ENCODE measurements at regions not wholly inside any gene's neighbourhood (a gene's known extent, or its start where the extent isn't known, plus 50 kb on each side); places are given as distances from the start of the nearest gene placed in this dataset.
"Not testable (repeated sequence)": the region's sequence is repeated elsewhere in the genome, so short reads cannot be mapped to it uniquely, and the experiment has no call there.

- no peak for TF ChIP-seq ATF3 (IDR thresholded peaks at IDR 0.05)
Measured at GRCh38 chr10:77718957-77719356, 81.3 kb upstream of the KCNMA1 start (continued).

GRCh38 chr10:77718312-77718711 is 80.7 kb upstream of the KCNMA1 start:
- ATAC-seq: peak; percentile 55
- H3K27me3 ChIP-seq (ENCODE audit: insufficient read depth, low read length); H2AFZ ChIP-seq (ENCODE audit: low read depth, low read length, poor library complexity, severe bottlenecking); BruUV-seq (replicated peaks); H3K4me3 ChIP-seq (replicated peaks in 1 of 2; ENCODE audit: low read depth in 1 of 2, low read length in 2 of 2); H3K79me2 ChIP-seq (ENCODE audit: insufficient read depth, low read length); POLR2A ChIA-PET; H3K36me3 ChIP-seq (ENCODE audit: control insufficient read depth in 1 of 2, insufficient read depth in 2 of 2, low read length in 2 of 2); H3K9me2 ChIP-seq (ENCODE audit: insufficient read depth); H3K9ac ChIP-seq (ENCODE audit: low read length); H4K20me1 ChIP-seq (ENCODE audit: insufficient read depth); H3K27ac ChIP-seq (ENCODE audit: low read depth, low read length); RAD21 ChIA-PET (ENCODE audit: low non-redundant PET in 1 of 2, low total read pairs in 2 of 2, uncharacterized antibody in 2 of 2, unreplicated experiment in 2 of 2); intact Hi-C loops (cut with micrococcal nuclease); H3K9me3 ChIP-seq (ENCODE audit: control insufficient read depth in 1 of 2, insufficient read depth in 1 of 2, low read depth in 1 of 2, low read length in 2 of 2): not testable (repeated sequence)
- peak; percentile 6 for DNase-seq (ENCODE audit: low read depth, low spot score)
- Histone ChIP-seq H3K4me1 (ENCODE audit: control insufficient read depth in 1 of 2, insufficient read depth in 2 of 2, low read length in 2 of 2) (peaks cover 4 to 12% of the 10 kb centered on the region in 2 experiments; a peak in 3 of 4 replicates), H3K4me2 (ENCODE audit: low read length) (peak overlapping the region; percentile 26; the same call in 1 of the 2 replicates)
- CTCF ChIA-PET: interaction anchor here (0.9 to 7.8 kb wide), 4 partner anchors 37 to 552 kb away, joined by 3 to 50 read pairs (median 4); partner anchors contain the start of gene POLR3A

- no peak overlapping the region for H3K4me2 ChIP-seq (ENCODE audit: low read length)
- ChIA-PET POLR2A (no interaction called here), RAD21 (ENCODE audit: low non-redundant PET in 1 of 2, low total read pairs in 2 of 2, uncharacterized antibody in 2 of 2, unreplicated experiment in 2 of 2) (no interaction called here), CTCF (interaction anchor here (7.8 kb wide), 1 partner anchor 40 kb away, joined by 50 read pairs; no protein-coding TSS in a partner anchor)
- no peaks in the 10 kb centered on the region for H3K9me2 ChIP-seq (ENCODE audit: insufficient read depth)
- no peaks in the 10 kb centered on the region for H4K20me1 ChIP-seq (ENCODE audit: insufficient read depth)
- no TSS peak for BruUV-seq (replicated peaks)
- ATAC-seq (no peak), DNase-seq (ENCODE audit: low read depth, low spot score) (no peak)
- no peaks in the 10 kb centered on the region for H3K36me3 ChIP-seq (ENCODE audit: control insufficient read depth in 1 of 2, insufficient read depth in 2 of 2, low read length in 2 of 2)
- H3K9me3 ChIP-seq (ENCODE audit: control insufficient read depth in 1 of 2, insufficient read depth in 1 of 2, low read depth in 1 of 2, low read length in 2 of 2): no peaks in the 10 kb centered on the region
- TF ChIP-seq CEBPB (IDR thresholded peaks at IDR 0.05; ENCODE audit: low read depth): no peak
- TF ChIP-seq EGR1 (IDR thresholded peaks at IDR 0.05; ENCODE audit: low read depth): no peak
- no peak for TF ChIP-seq FOSL1 (IDR thresholded peaks at IDR 0.05; ENCODE audit: low read depth)
- TF ChIP-seq RAD21 (IDR thresholded peaks at IDR 0.05; ENCODE audit: low read depth): no peak
- TF ChIP-seq EZH2phosphoT487 (IDR thresholded peaks at IDR 0.05; ENCODE audit: borderline replicate concordance): no peak
- TF ChIP-seq SIN3A (IDR thresholded peaks at IDR 0.05; ENCODE audit: low read depth): no peak
- H3K4me3 ChIP-seq (replicated peaks in 1 of 2; ENCODE audit: low read depth in 1 of 2, low read length in 2 of 2): no peak overlapping the region
- no peak overlapping the region for H3K27ac ChIP-seq (ENCODE audit: low read depth, low read length)
- peaks cover 10% of the 10 kb centered on the region; the same call in 1 of the 2 replicates for H3K27me3 ChIP-seq (ENCODE audit: insufficient read depth, low read length)
- H2AFZ ChIP-seq (ENCODE audit: low read depth, low read length, poor library complexity, severe bottlenecking): no peak overlapping the region
- peaks cover 4 to 12% of the 10 kb centered on the region in 2 experiments; a peak in 3 of 4 replicates for H3K4me1 ChIP-seq (ENCODE audit: control insufficient read depth in 1 of 2, insufficient read depth in 2 of 2, low read length in 2 of 2)
- H3K9ac ChIP-seq (ENCODE audit: low read length): no peak overlapping the region
- no peaks in the 10 kb centered on the region for H3K79me2 ChIP-seq (ENCODE audit: insufficient read depth, low read length)
- intact Hi-C loops (cut with micrococcal nuclease): no loop called here
Measured at GRCh38 chr10:77717336-77717735, 79.7 kb upstream of the KCNMA1 start.
